Ishikawa (cell line): ENCODE measurements at regions not wholly inside any gene's neighbourhood (a gene's known extent, or its start where the extent isn't known, plus 50 kb on each side); places are given as distances from the start of the nearest gene placed in this dataset.

Experiments
- CEBPB ChIP-seq: IDR thresholded peaks from 2 replicates; pipeline ENCODE4 v1.6.1; 2012
- CREB1 ChIP-seq: IDR thresholded peaks from 2 replicates; pipeline ENCODE4 v1.6.1; 2012; ENCODE audit warnings: low read depth
- RAD21 ChIP-seq: IDR thresholded peaks from 2 replicates; pipeline ENCODE4 v1.6.1; 2012; ENCODE audit warnings: low read depth
- REST ChIP-seq: IDR thresholded peaks from 2 replicates; pipeline ENCODE4 v1.6.1; 2012; ENCODE audit warnings: low read depth, mild to moderate bottlenecking
- TAF1 ChIP-seq: IDR thresholded peaks from 2 replicates; pipeline ENCODE4 v1.6.1; 2012; ENCODE audit warnings: low read depth, mild to moderate bottlenecking

- TF ChIP-seq RAD21 (no peak), CREB1 (no peak), REST (no peak), CEBPB (no peak), TAF1 (no peak)
These were observed 55.4 kb downstream of the MAGEF1 start for GRCh38 chr3:184656458-184656828.
